CD4-positive, alpha-beta T cell treated with Interleukin-12 subunit alpha and Interleukin-12 subunit beta, for 1 hour (primary cell): ENCODE measurements at regions not wholly inside any gene's neighbourhood (a gene's known extent, or its start where the extent isn't known, plus 50 kb on each side); places are given as distances from the start of the nearest gene placed in this dataset.
"Not testable (repeated sequence)": the region's sequence is repeated elsewhere in the genome, so short reads cannot be mapped to it uniquely, and the experiment has no call there.

Experiments
- DNase-seq: peaks from one replicate; pipeline ENCODE4 v3.0.0-alpha.2; 2020

DNA sequence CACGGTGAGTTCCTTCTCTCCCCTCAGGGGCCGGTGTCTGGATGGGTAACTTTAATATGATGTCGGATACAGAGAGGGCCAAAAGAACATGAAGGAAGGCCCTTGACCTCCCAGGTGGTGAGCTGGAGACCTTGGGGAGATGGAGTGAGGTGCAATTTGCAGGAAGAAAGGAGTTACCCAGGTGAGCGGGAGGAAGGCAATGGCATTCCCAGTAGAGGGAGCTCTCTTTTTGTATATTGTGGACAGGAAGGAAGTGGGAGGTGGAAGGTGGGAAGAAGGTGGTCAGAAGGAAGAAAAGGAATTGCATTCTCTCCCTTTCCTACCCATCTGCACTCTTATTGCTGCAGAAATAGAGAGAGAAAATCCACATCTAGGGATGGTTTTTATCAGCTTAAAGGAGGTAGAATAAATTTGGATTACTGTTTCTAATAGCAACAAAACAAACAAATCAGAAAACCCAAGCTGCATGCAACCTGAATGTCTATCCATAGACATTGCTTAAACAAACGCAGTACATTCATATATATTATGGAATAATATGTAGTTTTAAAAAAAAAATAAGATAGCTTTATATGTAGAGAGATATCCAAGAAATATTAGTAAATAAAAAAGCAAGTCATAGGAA lies 169.0 kb upstream of the TSC22D2 start:
- DNase-seq, result no peak

DNA sequence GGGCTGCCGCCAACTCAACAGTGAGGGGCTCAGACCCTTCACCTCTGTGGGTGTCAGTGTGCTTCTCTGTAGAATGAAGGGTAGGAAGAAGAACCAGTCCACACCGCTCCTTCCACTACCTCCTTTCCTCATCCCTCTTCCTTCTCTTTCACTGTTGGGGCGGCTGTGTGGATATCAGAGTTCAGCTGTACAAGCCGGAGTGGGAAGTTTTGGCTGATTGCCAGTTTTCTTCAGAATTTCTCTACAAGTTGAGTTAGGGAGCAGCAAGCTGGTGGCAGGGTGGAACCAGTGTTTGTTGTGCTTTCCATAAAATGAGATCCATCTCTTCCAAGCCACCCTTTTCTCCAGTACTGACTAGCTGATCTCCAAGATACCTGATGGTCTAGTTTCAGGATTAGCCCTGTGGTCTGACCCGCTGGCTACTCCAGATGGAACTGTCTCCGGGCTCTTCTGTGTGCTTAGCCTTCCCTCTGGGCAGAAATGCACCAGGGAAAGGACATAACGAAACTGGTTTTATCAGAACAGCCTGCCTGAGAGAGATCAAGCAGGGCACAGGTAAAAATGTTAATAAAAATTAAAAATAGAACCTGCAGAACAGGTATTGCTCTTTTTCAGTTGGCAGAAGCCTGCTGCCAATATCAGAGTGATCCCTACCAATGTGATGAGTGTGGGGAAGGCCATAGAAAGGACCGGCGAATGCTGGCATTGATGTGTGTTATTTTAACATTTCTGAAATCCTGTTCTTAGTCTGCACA lies 169.9 kb upstream of the TSC22D2 start:
- no peak for DNase-seq

DNA sequence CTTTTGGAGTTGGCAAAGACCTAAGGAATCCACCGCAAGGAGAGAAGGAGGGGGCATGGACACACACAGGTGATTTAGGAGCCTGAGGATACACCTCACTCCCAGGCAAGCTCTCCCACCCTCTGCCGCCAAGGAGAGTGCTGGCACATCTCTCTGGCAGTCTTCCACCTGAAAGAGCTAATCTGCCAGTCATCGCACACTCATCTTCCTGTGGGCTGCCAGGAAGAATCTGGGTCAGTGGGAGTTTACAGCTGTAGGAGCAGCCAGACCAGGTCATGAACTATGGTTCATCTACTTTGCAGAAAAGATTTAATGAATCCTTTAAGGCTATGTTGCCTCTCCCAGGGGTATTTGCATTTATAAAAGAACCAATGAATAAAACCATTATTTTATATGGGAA lies 170.6 kb upstream of the TSC22D2 start:
- no peak for DNase-seq

DNA sequence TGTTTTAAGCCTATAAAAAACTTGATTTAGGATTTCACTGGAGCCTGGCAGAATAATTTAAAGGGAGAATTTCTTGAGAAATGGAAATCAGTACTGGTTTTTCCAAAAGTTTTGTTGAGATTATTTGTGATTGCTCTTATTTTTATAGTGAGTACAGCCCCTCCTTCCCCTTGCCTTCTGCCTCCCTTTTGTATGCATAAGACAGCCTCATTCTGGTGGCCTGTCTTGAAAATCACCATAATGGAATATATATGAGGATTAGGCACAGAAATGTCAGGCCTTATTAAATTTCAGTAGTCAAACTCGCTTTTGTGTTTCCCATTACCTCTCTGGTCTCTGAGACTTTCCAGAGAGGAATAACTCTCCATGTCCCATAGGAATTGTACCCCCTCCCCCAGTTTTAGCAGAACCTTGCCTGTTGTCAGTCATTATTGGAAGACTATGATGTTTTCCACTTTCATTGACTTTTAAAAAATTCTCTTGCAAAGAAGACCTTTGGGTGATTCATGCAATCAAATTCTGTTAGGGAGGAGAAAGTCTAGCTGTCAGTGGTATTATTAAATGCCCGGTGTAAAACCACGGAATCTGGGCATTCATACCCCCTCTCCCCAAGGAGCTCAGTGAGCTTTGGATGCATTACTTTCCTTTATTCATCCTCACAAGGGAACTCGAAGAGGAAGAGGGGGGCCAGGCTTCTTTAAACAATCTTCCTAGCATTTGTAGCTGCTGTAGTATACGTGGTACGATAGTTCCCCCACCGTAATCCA lies 171.6 kb upstream of the TSC22D2 start:
- DNase-seq, result no peak

DNA sequence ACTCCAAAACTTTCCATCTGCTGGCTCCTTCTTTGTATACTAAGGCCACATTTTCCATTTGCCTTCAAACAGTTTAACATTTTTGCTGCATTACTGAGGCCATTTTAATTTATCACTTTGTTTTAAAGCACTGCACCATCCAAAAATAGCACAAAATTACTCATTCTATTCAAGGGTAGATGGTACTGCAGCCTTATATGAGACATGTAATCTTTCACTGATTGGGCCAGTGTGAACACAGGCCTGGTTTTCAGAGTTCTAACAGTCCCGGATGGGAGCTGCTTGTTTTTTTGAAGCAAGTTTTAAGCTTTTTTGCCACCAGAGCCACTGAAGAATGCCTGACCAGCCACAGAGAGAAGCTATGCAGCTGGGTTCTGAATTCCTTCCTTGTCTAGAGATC lies 172.3 kb upstream of the TSC22D2 start:
- no peak for DNase-seq

DNA sequence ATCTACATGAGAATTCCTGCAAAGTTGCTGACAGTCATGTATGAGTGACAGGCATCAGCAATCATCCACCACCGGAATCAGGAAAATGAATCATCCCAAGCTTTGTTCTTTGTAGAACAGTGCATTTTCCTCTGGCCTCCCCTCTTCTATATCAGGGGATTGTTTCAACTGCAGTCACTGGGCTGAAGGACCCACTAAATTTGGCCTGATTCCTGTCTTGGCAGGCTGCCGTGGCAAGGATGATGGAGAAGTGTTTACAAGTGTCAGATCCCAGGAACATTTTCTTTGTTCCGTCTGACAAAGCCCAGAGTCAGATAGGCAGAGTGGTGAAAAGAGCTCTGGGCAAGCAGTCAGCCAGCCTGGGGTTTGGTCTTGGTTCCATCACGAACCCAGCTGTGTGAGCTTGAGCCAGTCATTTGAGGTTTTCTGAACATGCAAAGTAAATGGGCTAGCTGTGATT lies 175.1 kb upstream of the TSC22D2 start:
- DNase-seq, result no peak

DNA sequence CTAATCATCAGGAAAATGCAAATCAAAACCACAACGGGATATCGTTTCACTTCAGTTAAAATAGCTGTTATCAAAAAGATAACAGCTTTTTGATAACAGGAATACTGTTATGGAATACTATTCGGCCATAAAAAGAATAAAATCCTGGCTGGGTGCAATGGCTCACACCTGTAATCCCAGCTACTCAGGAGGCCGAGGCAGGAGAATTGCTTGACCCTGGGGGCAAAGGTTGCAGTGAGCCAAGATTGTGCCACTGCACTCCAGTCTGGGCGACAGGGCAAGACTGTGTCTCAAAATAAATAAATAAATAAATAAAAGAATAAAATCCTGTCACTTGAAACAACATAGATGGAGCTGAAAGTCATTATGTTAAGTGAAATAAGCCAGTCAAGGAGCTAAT lies 178.1 kb upstream of the TSC22D2 start:
- DNase-seq, result no peak

DNA sequence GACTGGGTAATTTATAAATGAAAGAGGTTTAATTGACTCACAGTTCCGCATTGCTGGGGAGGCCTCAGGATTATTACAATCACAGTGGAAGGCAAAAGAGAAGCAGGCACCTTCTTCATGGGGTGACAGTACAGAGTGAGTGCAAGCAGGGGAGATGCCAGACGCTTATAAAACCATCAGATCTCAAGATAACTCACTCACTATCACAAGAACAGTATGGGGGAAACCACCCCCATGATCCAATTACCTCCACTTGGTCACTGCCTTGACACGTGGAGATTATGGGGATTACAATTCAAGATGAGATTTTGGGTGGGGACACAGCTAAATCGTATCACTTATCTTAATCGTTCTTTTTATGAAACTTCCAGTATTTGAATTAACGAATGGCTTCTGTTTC lies 179.5 kb upstream of the TSC22D2 start:
- not testable (repeated sequence) for DNase-seq

DNA sequence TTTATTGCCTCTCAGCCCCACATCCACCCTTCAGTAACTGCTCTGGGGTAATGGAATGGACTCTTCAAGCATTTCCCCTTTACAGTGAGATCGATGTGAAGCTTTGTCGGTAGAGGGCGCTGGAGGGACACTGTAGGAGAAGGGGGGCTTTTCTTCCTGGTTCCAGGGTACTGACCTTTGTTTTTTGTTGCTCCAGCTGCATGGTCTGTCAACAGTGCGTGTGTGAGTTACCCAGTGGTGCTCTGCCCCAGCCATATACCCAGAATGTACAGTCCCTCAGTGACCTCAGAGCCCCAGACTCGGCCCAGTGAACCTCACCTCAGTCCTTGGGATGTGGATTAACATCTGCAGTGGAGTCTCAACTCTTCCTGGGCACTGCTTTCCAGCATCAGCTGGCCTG lies 180.3 kb upstream of the TSC22D2 start:
- DNase-seq, result peak; percentile 6

DNA sequence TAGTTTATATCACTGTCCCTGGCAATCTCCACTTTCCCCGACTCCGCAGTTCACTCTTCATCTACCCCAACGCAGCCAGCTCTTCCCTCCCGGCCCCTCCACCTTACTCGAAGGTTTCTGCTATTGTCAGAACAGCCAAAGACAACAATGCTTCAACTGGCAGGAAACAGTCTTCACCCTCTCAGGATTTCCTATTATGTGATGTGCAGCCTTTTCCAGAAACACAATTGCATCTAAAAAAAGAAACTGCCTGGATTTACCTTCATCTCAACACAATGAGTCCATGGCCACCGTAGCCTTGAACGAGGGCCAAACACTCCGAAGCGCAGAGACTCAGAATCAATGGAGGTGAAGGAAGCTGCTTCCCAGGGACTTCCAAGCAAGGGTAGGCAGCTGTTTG lies 182.1 kb upstream of the TSC22D2 start:
- no peak for DNase-seq

DNA sequence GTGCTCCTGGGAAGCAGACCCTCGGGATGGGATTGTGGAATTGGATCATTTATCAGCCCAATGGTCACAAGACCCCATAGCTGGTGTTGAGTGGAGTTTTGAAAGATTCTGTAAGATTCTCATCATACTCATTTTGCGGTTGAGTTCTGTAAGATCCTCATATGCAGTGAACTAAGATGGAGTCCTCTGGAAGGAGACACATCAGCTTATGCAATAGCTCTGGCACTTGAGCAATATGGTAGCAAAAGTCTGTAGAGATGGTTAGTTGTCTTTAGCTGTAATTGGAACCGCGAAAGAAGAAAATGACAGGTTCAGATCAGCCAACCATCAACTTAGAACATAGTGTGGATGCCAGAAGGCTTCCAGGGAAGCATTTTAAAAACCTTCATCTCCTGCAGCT lies 184.5 kb upstream of the TSC22D2 start:
- DNase-seq, result no peak

DNA sequence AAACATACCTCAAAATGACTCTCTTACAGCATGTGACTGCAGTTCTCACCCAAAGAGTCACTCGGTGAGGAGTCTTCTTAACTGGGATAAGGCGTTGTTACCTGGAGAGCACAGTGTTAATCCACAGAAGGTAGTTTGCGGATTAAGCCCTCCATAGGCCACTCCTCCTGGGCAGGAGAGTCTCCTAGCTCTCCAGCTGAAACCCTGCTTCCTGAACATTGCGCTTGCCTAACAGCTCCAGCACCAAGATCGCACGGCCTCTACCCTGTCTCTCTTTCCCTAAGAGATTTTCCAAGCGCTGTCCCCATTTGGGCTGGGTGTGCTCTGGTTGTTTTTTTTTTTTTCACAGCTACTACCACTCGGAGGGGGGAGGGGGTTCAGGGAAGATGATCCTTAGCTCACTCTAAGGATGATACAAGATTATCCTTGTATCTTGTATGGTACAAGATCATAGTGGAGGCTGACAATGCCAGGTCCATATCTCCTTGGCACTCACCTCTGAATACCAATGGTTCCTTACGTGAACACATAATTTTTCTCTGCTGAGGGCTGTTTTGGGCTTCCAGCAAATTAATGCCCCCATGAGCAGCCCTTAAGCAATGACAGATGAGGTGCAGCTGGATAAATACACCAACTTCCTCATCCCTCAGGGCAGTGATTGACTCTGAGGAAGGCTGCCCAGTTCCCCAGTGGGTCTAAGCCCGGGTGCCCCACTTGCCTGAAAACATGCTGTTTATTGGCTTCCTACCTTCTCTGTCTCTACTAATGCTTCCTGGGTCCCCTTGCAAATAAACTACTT lies 185.2 kb upstream of the TSC22D2 start:
- no peak for DNase-seq

DNA sequence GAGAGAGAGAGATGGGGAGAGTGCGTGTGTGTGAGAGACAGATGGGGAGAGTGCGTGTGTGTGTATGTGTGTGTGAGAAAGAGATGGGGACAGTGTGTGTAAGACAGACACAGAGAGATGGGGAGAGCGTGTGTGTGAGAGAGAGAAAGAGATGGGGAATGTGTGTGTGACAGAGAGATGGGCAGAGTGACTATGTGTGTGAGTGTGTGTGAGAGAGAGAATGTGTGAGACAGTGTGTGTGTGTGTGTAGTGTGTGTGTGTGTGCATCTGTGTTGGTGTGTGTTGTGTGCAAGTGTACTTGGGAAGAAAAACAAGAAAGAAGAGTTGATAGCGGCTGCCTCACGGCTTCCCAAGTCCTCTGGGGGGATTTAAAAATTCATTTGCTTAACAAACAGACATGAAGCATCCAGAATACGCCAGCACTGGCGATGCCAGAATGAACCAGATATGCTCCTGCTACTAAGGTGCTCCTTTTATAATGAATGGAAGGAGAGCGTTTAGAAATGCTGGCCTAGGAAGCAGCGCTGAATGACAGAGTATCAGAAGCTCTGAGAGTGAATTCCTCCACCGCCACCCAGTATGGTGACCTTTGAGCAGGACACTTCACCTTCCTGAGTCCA lies 186.1 kb upstream of the TSC22D2 start:
- no peak for DNase-seq

DNA sequence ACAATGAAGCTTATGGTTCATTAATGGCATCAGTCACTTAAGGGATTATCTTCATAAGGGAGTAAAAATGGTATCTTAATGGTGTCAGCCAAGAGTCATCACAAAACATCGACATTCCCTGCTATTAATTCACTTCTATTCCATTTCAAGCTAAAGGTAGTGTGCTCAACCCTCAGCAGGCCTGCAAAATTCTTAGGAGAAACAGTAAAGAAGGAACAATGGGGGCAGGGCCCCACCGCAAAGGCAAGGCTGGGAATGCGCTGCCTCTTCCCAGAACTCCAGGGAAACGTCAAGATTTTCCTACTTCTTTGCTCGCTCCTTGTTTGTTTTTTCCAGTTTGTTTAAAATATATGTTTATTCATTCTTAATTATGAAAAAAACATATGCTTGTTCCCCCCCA lies 187.3 kb upstream of the TSC22D2 start:
- no peak for DNase-seq

DNA sequence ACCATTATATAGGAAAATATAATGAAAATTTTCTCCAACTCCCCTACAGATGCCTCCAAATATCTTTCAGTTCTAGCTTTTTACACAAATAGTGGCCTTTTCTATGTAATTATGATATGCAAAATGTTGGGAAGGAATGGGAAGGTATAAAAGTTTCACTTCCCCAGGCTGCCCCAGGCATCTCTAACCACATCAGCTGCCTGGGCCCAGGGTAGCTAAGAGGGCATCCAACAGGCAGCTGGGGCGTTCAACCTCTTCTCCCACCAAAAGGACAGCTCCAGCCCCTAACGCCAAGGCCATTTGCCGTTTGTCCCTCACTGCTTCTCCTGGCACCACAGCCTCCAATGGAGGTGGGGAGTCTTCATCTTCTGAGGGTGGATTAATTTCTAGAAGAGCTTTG lies 188.1 kb upstream of the TSC22D2 start:
- no peak for DNase-seq

DNA sequence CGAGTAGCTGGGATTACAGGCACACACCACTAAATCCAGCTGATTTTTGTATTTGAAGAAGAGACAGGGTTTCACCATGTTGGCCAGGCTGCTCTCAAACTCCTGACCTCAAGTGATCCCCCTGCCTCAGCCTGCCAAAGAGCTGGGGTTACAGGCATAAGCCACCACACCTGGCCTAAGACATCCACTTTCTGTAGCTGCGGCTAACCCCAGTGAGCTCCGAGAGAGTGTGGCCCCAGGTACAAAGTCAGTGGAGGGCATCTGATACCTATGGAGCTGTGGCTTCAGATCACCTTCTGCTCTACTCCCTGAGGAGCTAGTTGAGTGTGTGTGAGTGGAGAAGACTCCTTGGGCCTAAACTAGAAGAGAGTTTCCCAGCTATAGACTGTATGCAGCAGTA lies 189.3 kb upstream of the TSC22D2 start:
- DNase-seq, result no peak

DNA sequence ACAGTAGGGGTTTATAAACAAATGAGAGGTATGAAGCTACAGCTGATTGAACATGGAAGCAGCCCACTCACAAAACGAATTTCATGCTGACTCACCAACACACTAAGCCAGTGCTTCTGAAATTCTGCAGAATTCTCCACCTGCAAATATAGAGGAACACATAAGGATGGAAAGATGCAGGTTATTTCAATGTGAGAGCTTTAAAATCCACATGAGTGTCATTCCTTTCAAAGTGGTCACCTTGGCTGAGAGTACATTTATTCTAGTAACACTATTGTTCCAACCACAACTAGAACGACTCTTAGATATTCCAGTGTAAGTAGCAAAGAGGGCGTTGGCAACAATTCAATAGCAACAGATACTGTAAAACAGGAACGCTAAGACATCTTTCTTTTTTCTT lies 189.9 kb upstream of the TSC22D2 start:
- no peak for DNase-seq

DNA sequence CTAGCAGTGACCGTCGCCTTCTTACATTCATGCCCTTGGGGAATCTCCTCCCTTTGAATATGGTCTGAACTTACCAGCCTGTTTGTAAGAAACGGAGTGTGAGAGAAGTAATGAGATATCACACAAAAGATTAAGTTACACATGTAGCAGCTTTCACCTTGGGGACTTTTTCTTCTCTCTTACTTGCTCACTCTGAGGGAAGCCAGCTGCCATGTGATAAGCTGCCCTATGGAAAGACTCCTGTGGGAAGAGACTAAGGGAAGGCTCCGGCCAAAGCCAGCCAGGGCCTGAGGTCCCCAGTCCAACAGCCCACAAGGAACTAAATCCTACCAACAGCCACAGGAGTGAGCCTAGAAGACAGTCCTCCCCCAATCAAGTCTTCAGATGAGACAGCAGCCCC lies 190.4 kb upstream of the TSC22D2 start:
- no peak for DNase-seq

DNA sequence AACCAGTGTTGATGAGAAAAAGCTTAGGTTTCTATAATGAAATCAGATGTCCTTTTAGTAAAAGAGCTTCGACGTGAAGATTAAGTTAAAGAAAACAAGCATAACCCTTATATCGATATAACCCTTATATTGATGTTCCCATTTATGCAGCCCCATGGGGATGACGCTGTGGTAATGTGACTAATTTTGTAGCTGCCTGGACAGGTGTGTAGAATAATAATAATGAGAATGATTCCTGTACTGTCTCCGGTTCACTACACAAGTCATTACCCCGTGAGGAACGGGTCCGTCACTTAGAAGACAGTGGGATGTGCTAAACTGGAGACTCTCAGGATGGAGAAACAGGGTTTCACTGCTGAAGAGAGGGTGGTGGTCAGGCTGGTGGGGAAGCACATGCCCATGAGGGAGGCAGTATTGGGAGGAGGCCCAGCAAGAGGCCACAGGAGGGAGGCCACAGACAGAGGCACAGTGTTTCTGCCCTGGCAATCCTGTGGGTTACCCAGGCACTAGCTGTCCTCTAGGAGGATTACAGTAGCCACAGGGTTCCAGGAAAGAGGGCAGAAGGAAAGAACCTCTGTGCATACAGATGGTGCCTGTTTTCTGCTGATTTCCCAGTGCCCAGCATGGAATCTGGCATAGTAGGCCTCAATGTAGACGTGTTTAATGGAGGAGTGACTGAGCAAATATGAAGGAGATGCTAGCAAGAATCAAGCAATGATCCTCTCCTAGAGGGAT lies 191.1 kb upstream of the TSC22D2 start:
- no peak for DNase-seq

DNA sequence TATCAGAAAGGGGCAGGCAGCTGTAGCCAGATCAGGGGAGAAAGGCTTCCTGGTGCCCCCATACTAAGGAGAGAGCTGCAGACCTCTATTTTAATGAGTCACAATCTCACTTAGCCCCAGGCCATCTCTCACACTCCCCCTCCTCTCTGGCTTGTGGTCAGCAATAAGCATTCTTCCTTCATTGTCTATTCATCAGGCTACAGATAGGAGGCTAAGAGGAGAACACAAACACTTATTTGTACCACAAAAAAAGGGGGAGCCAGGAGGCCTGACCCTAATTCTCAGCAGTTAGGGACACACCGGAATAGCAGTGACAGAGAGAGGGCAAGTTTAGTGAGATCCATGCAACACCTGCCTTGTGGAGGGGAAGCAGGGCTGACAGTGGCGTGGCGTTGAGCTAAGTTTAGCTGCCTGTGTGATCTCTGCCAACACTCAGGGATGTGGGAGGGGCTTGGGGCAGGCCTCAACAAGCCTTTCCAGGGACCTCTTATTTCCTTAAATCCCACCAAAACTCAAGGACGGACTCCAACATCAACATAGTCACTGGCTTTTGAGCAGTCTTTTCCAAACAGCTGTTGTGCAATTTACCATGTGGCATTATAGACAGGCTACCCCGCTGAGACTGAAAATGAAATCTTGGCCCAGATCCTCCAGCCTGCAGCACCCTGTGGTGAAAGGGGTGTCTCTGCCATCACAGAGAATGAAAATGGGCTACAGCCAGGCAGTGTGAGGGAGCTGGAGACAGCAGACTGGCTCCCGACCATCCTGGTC lies 191.9 kb upstream of the TSC22D2 start:
- no peak for DNase-seq

DNA sequence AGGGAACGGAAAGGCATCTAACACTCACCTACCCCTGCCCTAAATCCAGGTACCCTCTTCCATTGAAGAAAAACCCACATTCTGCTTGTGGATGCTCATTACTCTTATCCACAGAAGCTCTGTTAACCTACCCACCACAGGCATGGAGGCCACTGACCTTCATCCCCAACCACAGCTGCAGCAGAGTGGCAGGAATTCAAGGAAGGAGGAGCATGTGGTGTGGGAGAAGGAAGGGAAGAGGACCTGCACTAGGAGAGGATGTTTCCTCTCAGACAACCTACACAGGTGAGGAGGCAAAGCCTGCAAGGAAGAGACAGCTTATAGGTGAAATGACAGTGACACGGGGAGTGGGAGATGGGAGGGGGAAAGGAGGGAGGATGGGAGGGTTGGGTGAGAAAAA lies 192.5 kb upstream of the TSC22D2 start:
- DNase-seq, result no peak
